ENCODE measurements at regions not wholly inside any gene's neighbourhood (a gene's known extent, or its start where the extent isn't known, plus 50 kb on each side); places are given as distances from the start of the nearest gene placed in this dataset.

DNA sequence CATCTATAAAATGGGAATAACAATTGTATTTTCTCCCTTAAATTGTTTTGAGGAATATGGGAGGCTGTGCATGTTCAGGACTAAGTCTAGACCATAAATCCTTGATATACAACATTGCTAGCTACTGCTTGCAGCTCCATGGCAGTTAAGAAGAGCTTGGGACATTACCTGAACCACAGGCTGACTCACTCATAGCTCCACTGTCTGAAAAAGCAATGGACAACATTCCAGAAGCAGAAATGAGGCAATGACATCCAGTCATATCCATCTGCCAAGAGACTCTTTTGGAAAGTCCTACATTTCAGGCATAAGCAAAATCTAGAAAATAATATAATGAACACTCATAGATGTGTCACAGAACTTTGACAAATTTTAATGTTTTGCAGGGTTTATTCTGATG is 167.3 kb upstream of the LEF1 start:
- TF ChIP-seq, protein P1, sequence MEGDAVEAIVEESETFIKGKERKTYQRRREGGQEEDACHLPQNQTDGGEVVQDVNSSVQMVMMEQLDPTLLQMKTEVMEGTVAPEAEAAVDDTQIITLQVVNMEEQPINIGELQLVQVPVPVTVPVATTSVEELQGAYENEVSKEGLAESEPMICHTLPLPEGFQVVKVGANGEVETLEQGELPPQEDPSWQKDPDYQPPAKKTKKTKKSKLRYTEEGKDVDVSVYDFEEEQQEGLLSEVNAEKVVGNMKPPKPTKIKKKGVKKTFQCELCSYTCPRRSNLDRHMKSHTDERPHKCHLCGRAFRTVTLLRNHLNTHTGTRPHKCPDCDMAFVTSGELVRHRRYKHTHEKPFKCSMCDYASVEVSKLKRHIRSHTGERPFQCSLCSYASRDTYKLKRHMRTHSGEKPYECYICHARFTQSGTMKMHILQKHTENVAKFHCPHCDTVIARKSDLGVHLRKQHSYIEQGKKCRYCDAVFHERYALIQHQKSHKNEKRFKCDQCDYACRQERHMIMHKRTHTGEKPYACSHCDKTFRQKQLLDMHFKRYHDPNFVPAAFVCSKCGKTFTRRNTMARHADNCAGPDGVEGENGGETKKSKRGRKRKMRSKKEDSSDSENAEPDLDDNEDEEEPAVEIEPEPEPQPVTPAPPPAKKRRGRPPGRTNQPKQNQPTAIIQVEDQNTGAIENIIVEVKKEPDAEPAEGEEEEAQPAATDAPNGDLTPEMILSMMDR (IDR thresholded peaks at IDR 0.05; ENCODE audit: low read length): no peak
- TF ChIP-seq EZH2 (optimal IDR thresholded peaks at IDR 0.05; ENCODE audit: low read depth, low read length) (no peak), EZH2phosphoT487 (IDR thresholded peaks at IDR 0.05; ENCODE audit: low read length) (no peak)

Measured in MM.1S (cell line).